ENCODE measurements at regions not wholly inside any gene's neighbourhood (a gene's known extent, or its start where the extent isn't known, plus 50 kb on each side); places are given as distances from the start of the nearest gene placed in this dataset.
A peak's percentile ranks its signal among the peaks of the same experiment; 100 is the strongest.

- DNase-seq: no peak
These were observed 60.1 kb upstream of the GSE1 start for GRCh38 chr16:85552980-85553435.

- no peak for DNase-seq
These were observed 59.5 kb upstream of the GSE1 start for GRCh38 chr16:85553436-85554113.

- peak; percentile 20 to 35 (median 22) for DNase-seq
These were observed 58.8 kb upstream of the GSE1 start for GRCh38 chr16:85554114-85554888.

- peak in 3 of 4 experiments; percentile 16 to 29 (median 24) for DNase-seq
These were observed 58.0 kb upstream of the GSE1 start for GRCh38 chr16:85554889-85555718.

- no peak for DNase-seq
These were observed 57.2 kb upstream of the GSE1 start for GRCh38 chr16:85555719-85556455.

- DNase-seq: peak in 2 of 4 experiments; percentile 30
These were observed 56.6 kb upstream of the GSE1 start for GRCh38 chr16:85556456-85557082.

GRCh38 chr16:85557083-85557970, 55.8 kb upstream of the GSE1 start:
- DNase-seq: peak in 1 of 4 experiments; percentile 30

- DNase-seq: no peak
These were observed 55.0 kb upstream of the GSE1 start for GRCh38 chr16:85557971-85558657.

GRCh38 chr16:85560932-85561247, 52.2 kb upstream of the GSE1 start:
- DNase-seq: no peak

GRCh38 chr16:85561248-85562092, 51.7 kb upstream of the GSE1 start:
- DNase-seq: no peak

GRCh38 chr16:85562093-85562786, 50.9 kb upstream of the GSE1 start:
- no peak for DNase-seq

GRCh38 chr16:85563034-85563433, 50.1 kb upstream of the GSE1 start:
- DNase-seq: no peak
